ENCODE measurements at regions not wholly inside any gene's neighbourhood (a gene's known extent, or its start where the extent isn't known, plus 50 kb on each side); places are given as distances from the start of the nearest gene placed in this dataset.

DNA sequence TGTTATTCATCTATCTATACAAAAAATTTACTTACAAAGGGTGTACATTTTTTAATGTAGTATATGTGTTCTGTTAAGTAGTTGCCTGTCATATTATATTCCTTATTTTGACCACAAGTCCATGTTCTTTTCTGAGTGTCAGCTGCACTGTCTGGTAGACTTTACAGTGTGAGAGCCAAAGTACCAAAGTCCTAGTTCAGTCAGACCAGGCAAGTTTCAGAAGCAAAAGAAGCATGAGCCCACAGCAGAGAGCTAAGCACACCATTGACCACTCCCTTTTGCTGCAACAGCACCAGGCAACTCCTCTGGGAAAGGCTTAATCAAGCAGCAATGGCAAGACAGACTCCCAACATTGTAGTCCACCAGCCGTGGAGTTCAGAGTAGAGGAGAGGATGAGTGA is 631.9 kb upstream of the PKN2 start:
- TF ChIP-seq, protein P1, sequence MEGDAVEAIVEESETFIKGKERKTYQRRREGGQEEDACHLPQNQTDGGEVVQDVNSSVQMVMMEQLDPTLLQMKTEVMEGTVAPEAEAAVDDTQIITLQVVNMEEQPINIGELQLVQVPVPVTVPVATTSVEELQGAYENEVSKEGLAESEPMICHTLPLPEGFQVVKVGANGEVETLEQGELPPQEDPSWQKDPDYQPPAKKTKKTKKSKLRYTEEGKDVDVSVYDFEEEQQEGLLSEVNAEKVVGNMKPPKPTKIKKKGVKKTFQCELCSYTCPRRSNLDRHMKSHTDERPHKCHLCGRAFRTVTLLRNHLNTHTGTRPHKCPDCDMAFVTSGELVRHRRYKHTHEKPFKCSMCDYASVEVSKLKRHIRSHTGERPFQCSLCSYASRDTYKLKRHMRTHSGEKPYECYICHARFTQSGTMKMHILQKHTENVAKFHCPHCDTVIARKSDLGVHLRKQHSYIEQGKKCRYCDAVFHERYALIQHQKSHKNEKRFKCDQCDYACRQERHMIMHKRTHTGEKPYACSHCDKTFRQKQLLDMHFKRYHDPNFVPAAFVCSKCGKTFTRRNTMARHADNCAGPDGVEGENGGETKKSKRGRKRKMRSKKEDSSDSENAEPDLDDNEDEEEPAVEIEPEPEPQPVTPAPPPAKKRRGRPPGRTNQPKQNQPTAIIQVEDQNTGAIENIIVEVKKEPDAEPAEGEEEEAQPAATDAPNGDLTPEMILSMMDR (IDR thresholded peaks at IDR 0.05), result no peak
- TF ChIP-seq POLR2A (IDR thresholded peaks at IDR 0.05), result no peak
